NCI-H1417 (cell line): ENCODE measurements at regions not wholly inside any gene's neighbourhood (a gene's known extent, or its start where the extent isn't known, plus 50 kb on each side); places are given as distances from the start of the nearest gene placed in this dataset.

Experiments used
- DNase-seq, 3 experiments: peaks; one replicate each; lab custom pipeline; 2025; lab: John Stamatoyannopoulos, UW

GRCh38 chr5:74226716-74227485 lies 413.6 kb downstream of the ENC1 start:
- DNase-seq, result no peak

- DNase-seq, result no peak
These were observed 414.9 kb downstream of the ENC1 start for GRCh38 chr5:74225587-74225986.

GRCh38 chr5:74224331-74224730 lies 416.2 kb downstream of the ENC1 start:
- DNase-seq, result no peak

- DNase-seq, result no peak
These were observed 417.7 kb downstream of the ENC1 start for GRCh38 chr5:74222806-74223205.

GRCh38 chr5:74221413-74221812 lies 419.1 kb downstream of the ENC1 start:
- DNase-seq, result no peak

- no peak for DNase-seq
These were observed 424.5 kb downstream of the ENC1 start for GRCh38 chr5:74216012-74216411.

GRCh38 chr5:74212336-74212735 lies 428.2 kb downstream of the ENC1 start:
- DNase-seq, result no peak

GRCh38 chr5:74209571-74209970 lies 431.0 kb downstream of the ENC1 start:
- DNase-seq, result no peak

GRCh38 chr5:74206579-74207550 lies 433.7 kb downstream of the ENC1 start:
- peak; percentile 62 to 86 (median 86) for DNase-seq

- DNase-seq, result no peak
These were observed 434.6 kb downstream of the ENC1 start for GRCh38 chr5:74205767-74206578.

- peak in 2 of 3 experiments; percentile 34 to 53 for DNase-seq
These were observed 439.0 kb downstream of the ENC1 start for GRCh38 chr5:74201334-74202081.

GRCh38 chr5:74200560-74200959 lies 440.0 kb downstream of the ENC1 start:
- peak in 2 of 3 experiments; percentile 56 to 89 for DNase-seq

- no peak for DNase-seq
These were observed 440.9 kb downstream of the ENC1 start for GRCh38 chr5:74199436-74200210.

- DNase-seq, result no peak
These were observed 441.5 kb downstream of the ENC1 start for GRCh38 chr5:74199005-74199404.

- no peak for DNase-seq
These were observed 442.4 kb downstream of the ENC1 start for GRCh38 chr5:74198156-74198555.

- DNase-seq, result no peak
These were observed 444.3 kb downstream of the ENC1 start for GRCh38 chr5:74196233-74196632.

- DNase-seq, result no peak
These were observed 446.3 kb downstream of the ENC1 start for GRCh38 chr5:74194196-74194595.

- no peak for DNase-seq
These were observed 447.8 kb downstream of the ENC1 start for GRCh38 chr5:74192606-74193299.

- DNase-seq, result no peak
These were observed 452.0 kb downstream of the ENC1 start for GRCh38 chr5:74188351-74189105.
